DOHH2 (cell line): ENCODE measurements at regions not wholly inside any gene's neighbourhood (a gene's known extent, or its start where the extent isn't known, plus 50 kb on each side); places are given as distances from the start of the nearest gene placed in this dataset.

Experiments
- EZH2phosphoT487 ChIP-seq: fragments of 200-600 bp; sonication (generic); IDR thresholded peaks from 2 replicates; pipeline ENCODE4 v1.6.1; 2017; ENCODE audit warnings: borderline replicate concordance, mild to moderate bottlenecking, antibody characterized with exemption, low read length, moderate library complexity, mixed read lengths
- TF ChIP-seq, protein P1 (sequence below): fragments of 200-600 bp; sonication (generic); IDR thresholded peaks from one replicate; pipeline ENCODE4 v1.5.1; 2014; ENCODE audit warnings: antibody characterized with exemption, mild to moderate bottlenecking, low read depth, low read length; ENCODE audit not compliant: poor library complexity, severe bottlenecking

DNA sequence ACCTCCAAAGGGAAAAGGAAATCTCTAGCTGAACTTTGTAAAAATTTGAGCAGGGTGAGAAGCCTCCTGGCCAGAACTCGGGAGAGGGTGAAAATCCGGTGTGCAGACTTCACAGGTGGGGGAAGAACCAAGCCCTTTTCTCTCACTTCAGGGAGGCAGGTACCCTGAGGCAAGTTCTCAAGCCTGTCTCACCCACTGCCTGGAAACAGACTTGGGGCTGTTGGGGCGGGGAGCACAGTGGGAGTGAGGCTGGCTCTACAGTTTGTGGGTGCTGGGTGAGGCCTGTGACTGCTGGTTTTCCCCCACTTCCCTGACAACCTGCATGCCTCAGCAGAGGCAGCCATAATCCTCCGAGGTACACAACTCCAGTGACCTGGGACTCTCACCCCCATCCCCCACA, 187.1 kb downstream of the KIF4B start:
- no peak for TF ChIP-seq EZH2phosphoT487
- TF ChIP-seq, protein P1, sequence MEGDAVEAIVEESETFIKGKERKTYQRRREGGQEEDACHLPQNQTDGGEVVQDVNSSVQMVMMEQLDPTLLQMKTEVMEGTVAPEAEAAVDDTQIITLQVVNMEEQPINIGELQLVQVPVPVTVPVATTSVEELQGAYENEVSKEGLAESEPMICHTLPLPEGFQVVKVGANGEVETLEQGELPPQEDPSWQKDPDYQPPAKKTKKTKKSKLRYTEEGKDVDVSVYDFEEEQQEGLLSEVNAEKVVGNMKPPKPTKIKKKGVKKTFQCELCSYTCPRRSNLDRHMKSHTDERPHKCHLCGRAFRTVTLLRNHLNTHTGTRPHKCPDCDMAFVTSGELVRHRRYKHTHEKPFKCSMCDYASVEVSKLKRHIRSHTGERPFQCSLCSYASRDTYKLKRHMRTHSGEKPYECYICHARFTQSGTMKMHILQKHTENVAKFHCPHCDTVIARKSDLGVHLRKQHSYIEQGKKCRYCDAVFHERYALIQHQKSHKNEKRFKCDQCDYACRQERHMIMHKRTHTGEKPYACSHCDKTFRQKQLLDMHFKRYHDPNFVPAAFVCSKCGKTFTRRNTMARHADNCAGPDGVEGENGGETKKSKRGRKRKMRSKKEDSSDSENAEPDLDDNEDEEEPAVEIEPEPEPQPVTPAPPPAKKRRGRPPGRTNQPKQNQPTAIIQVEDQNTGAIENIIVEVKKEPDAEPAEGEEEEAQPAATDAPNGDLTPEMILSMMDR: no peak
